K562 (cell line): ENCODE measurements at regions not wholly inside any gene's neighbourhood (a gene's known extent, or its start where the extent isn't known, plus 50 kb on each side); places are given as distances from the start of the nearest gene placed in this dataset.

Source experiments
- ATAC-seq: fragments of 200-7000 bp; cut with Tn5 transposase; 3 replicates; pipeline ENCODE4 v1.9.1; 2020; ENCODE audit warnings: moderate library complexity
- BruUV-seq: library from RNA; stranded (reverse); fragments of 400-500 nt; replicated peaks from 2 replicates; lab custom pipeline; 2021; lab: Mats Ljungman, UMichigan
- CTCF ChIA-PET: fragments of 300-600 bp; formaldehyde crosslinking; extraction: SDS; loops from one replicate; lab custom pipeline; 2021; ENCODE audit warnings: low intra/inter-chr PET ratio; lab: Yijun Ruan, JAX
- POLR2A ChIA-PET: fragments of 300-600, 350-650 bp; sonication (Branson Sonifier 250); formaldehyde crosslinking; extraction: SDS; loops from one replicate; lab custom pipeline; 2021; ENCODE audit warnings: antibody characterized with exemption, inconsistent platforms; lab: Yijun Ruan, JAX
- DNase-seq, 4 experiments: peaks; one replicate each; pipeline versions ENCODE4 v3.0.0 to v3.0.0-alpha.2; 2011 to 2018; ENCODE audit warnings: low spot score in 3 of 4, mixed read lengths in 3 of 4; ENCODE audit errors: extremely low read depth in 1 of 4
- FAIRE-seq: peaks from 2 replicates; lab custom pipeline; 2011; peaks lifted over from hg19 to GRCh38; lab: Jason Lieb, UNC
- H2AFZ ChIP-seq: 2 replicates; pipeline ENCODE4 v1.6.0; 2011; ENCODE audit warnings: low read depth, low read length, control low read depth, inconsistent platforms
- H3K27ac ChIP-seq: fragments of 200-600 bp; 3 replicates; pipeline ENCODE4 v1.8.0; 2011; ENCODE audit warnings: low read depth, mild to moderate bottlenecking, control low read depth, inconsistent platforms, low read length, moderate library complexity, mixed read lengths; ENCODE audit errors: extremely low read depth
- H3K27me3 ChIP-seq, 2 experiments: fragments of 300-600 bp in 1 of 2; 2 replicates in 1 of 2; 3 replicates in 1 of 2; pipeline versions ENCODE4 v1.6.0 to v1.8.0; 2011; ENCODE audit warnings: inconsistent platforms in 2 of 2, low read length in 2 of 2, mild to moderate bottlenecking in 1 of 2, mixed read lengths in 1 of 2, moderate library complexity in 1 of 2; ENCODE audit not compliant: control insufficient read depth in 2 of 2, insufficient read depth in 2 of 2
- H3K36me3 ChIP-seq: fragments of 300-600 bp; 3 replicates; pipeline ENCODE4 v1.8.0; 2011; ENCODE audit warnings: mild to moderate bottlenecking, low read length, inconsistent platforms; ENCODE audit not compliant: control insufficient read depth, insufficient read depth
- H3K4me1 ChIP-seq, 2 experiments: fragments of 200-600 bp in 1 of 2; replicated peaks in 1 of 2; 2 replicates in 1 of 2; 3 replicates in 1 of 2; pipeline versions ENCODE4 v1.5.1 to v1.8.0; 2011; ENCODE audit warnings: inconsistent platforms in 2 of 2, low read length in 2 of 2, mild to moderate bottlenecking in 1 of 2, mixed read lengths in 1 of 2, moderate library complexity in 1 of 2; ENCODE audit not compliant: control insufficient read depth in 2 of 2, insufficient read depth in 2 of 2
- H3K4me2 ChIP-seq: 2 replicates; pipeline ENCODE4 v1.6.1; 2011; ENCODE audit warnings: low read length, control low read depth, inconsistent platforms, mixed read lengths; ENCODE audit not compliant: insufficient read depth
- H3K4me3 ChIP-seq: fragments of 200-600 bp; sonication (generic), shearing (Covaris generic); 2 replicates; pipeline ENCODE4 v1.5.1; 2016; ENCODE audit warnings: control low read depth, inconsistent platforms
- H3K79me2 ChIP-seq: fragments of 200-600 bp; 3 replicates; pipeline ENCODE4 v1.8.0; 2011; ENCODE audit warnings: low read length, inconsistent platforms; ENCODE audit not compliant: control insufficient read depth, insufficient read depth
- H3K9ac ChIP-seq, 2 experiments: 2 replicates each; pipeline versions ENCODE4 v1.6.0 to v1.6.1; 2011; ENCODE audit warnings: low read depth in 2 of 2, low read length in 2 of 2, control low read depth in 1 of 2, inconsistent platforms in 1 of 2, mild to moderate bottlenecking in 1 of 2, mixed read lengths in 1 of 2; ENCODE audit not compliant: insufficient read depth in 1 of 2
- H3K9me1 ChIP-seq: one replicate; pipeline ENCODE4 v1.6.0; 2011; ENCODE audit warnings: inconsistent platforms, mild to moderate bottlenecking, low read length, moderate library complexity; ENCODE audit not compliant: control insufficient read depth, insufficient read depth
- H3K9me3 ChIP-seq: replicated peaks from 2 replicates; pipeline ENCODE4 v1.5.1; 2011; ENCODE audit warnings: low read depth, low read length, inconsistent platforms; ENCODE audit not compliant: control insufficient read depth, insufficient read depth
- H4K20me1 ChIP-seq: replicated peaks from 2 replicates; pipeline ENCODE4 v1.6.1; 2011; ENCODE audit warnings: low read length, inconsistent platforms, mixed read lengths; ENCODE audit not compliant: control insufficient read depth, insufficient read depth
- BRF1 ChIP-seq: IDR thresholded peaks from 3 replicates; pipeline ENCODE4 v1.6.1; 2011; ENCODE audit warnings: borderline replicate concordance, mild to moderate bottlenecking; ENCODE audit not compliant: insufficient read length; ENCODE audit errors: extremely low read depth
- CBFB ChIP-seq: sonication (generic); formaldehyde crosslinking; IDR thresholded peaks from 2 replicates; pipeline ENCODE4 v1.4.0; 2020; ENCODE audit warnings: mild to moderate bottlenecking, missing genetic modification reagents
- HNRNPLL ChIP-seq: fragments of 200-400 bp; formaldehyde crosslinking; IDR thresholded peaks from 2 replicates; pipeline ENCODE4 v1.6.1; 2017; ENCODE audit warnings: low read length, low read depth, mild to moderate bottlenecking; ENCODE audit not compliant: poor library complexity, severe bottlenecking
- NCOR1 ChIP-seq: fragments of 450-650 bp; IDR thresholded peaks from 2 replicates; pipeline ENCODE4 v1.6.1; 2016; ENCODE audit warnings: mild to moderate bottlenecking, moderate library complexity
- SREBF2 ChIP-seq: sonication (generic); formaldehyde crosslinking; IDR thresholded peaks from 2 replicates; pipeline ENCODE4 v1.4.0; 2020; ENCODE audit warnings: mild to moderate bottlenecking, missing genetic modification reagents
- WGBS: fragments of 100-300 bp; shearing (Covaris generic); methylation state at CpG from one replicate; pipeline ENCODE4 v1.1.6; 2016; ENCODE audit warnings: low coverage, mixed read lengths; ENCODE audit not compliant: insufficient coverage; ENCODE audit errors: missing lambda C conversion rate; 5-methylcytosine and 5-hydroxymethylcytosine counted together
- in situ Hi-C: fragments of 300-500 bp; cut with MboI; formaldehyde crosslinking; loops from 4 replicates; pipeline ENCODE4 v1.15.0; 2018; ENCODE audit warnings: inconsistent platforms, mixed read lengths
- intact Hi-C: fragments of 100-400 bp; cut with micrococcal nuclease; formaldehyde crosslinking; loops from 2 replicates; pipeline ENCODE4 v1.14.2; 2022
- TF ChIP-seq, protein P1 (sequence below): fragments of 450-650 bp; IDR thresholded peaks from 2 replicates; pipeline ENCODE4 v1.6.1; 2016; ENCODE audit warnings: mild to moderate bottlenecking, moderate library complexity
- TF ChIP-seq, protein P2 (sequence below): fragments of 450-650 bp; formaldehyde crosslinking; IDR thresholded peaks from 2 replicates; pipeline ENCODE4 v1.4.0; 2020; ENCODE audit warnings: mild to moderate bottlenecking, moderate library complexity

DNA sequence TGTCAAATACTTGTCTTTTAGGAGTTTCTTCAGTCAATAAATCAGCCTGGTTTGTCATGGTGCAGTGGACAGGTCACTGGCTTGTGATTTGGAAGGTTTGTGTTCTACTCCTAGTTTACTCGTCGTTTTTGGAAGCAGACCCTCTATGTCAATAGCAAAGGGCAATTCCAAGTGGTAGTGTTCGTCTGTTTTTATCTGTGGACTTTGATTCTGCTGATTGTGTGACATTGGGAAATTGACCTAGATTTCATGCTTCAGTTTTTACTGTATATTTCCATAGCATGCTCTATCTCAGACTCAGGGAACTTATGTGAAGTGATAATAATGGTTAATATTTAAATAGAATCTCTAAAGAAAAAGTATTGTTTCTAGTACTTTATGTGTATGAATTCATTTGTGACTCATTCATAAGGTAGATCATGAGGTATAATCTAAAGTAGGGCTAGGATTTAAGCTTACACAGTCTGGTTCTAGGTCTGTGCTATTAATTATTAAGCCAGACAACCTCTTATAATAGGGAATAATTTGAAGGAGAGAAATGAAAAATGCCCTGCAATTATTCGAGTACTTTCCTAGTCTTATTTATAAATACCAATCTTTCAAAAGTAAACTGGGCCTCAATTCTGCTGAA is 198.1 kb downstream of the REEP3 start (continued):
- TF ChIP-seq NCOR1 (no peak), BRF1 (no peak), CBFB (no peak)

DNA sequence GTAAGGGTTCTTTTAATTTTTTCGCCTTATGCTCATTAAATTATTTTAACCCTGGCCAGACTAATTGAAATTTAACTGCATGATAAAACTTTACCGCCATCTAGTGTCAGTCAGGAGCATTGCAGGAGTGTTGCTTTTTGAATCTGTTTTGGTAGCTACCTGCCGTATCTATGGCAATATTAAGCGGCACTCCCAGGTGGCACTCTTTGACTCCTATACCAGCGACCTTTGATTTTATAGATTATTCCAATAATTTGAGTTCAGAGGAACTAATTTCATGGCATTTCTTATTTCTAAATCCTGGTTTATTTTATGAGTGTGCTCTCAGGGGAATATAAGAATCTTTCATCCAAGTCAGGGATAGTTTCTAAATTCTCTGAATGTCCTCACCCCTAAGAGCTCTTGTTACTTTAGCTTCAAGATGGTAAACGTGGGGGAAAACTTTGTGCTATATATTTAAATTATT is 198.9 kb downstream of the REEP3 start:
- peak; percentile 82 for FAIRE-seq
- intact Hi-C loops (loop anchor here (1.0 to 10.0 kb wide), 6 partner anchors 89 to 1473 kb away; no protein-coding TSS in a partner anchor), in situ Hi-C loops (loop anchor here (5.0 kb wide), 2 partner anchors 88 to 558 kb away; no protein-coding TSS in a partner anchor)
- ChIA-PET CTCF (interaction anchor here (0.7 to 3.8 kb wide), 6 partner anchors 47 to 562 kb away, joined by 3 to 63 read pairs (median 3); no protein-coding TSS in a partner anchor), POLR2A (interaction anchor here (0.6 to 1.6 kb wide), 8 partner anchors 9 to 556 kb away, joined by 3 to 14 read pairs (median 4); no protein-coding TSS in a partner anchor)
- BruUV-seq = no TSS peak
- WGBS = 2% methylated on average over 6 of the region's 6 CpGs
- no peaks in the 10 kb centered on the region for H3K9me1 ChIP-seq
- no peaks in the 10 kb centered on the region for H3K36me3 ChIP-seq
- DNase-seq = peak; percentile 46 to 66 (median 61)
- no peaks in the 10 kb centered on the region for H4K20me1 ChIP-seq
- H3K9me3 ChIP-seq = no peaks in the 10 kb centered on the region
- H3K9ac ChIP-seq = no peak overlapping the region
- no peak overlapping the region for H3K4me3 ChIP-seq
- H3K27me3 ChIP-seq = peaks cover 20 to 40% of the 10 kb centered on the region in 2 experiments
- no peak overlapping the region for H2AFZ ChIP-seq
- ATAC-seq = peak; percentile 56
- no peaks in the 10 kb centered on the region for H3K4me1 ChIP-seq
- H3K27ac ChIP-seq = no peak overlapping the region
- no peaks in the 10 kb centered on the region for H3K79me2 ChIP-seq
- no peak overlapping the region for H3K4me2 ChIP-seq
- TF ChIP-seq HNRNPLL = no peak
- TF ChIP-seq, protein P1, sequence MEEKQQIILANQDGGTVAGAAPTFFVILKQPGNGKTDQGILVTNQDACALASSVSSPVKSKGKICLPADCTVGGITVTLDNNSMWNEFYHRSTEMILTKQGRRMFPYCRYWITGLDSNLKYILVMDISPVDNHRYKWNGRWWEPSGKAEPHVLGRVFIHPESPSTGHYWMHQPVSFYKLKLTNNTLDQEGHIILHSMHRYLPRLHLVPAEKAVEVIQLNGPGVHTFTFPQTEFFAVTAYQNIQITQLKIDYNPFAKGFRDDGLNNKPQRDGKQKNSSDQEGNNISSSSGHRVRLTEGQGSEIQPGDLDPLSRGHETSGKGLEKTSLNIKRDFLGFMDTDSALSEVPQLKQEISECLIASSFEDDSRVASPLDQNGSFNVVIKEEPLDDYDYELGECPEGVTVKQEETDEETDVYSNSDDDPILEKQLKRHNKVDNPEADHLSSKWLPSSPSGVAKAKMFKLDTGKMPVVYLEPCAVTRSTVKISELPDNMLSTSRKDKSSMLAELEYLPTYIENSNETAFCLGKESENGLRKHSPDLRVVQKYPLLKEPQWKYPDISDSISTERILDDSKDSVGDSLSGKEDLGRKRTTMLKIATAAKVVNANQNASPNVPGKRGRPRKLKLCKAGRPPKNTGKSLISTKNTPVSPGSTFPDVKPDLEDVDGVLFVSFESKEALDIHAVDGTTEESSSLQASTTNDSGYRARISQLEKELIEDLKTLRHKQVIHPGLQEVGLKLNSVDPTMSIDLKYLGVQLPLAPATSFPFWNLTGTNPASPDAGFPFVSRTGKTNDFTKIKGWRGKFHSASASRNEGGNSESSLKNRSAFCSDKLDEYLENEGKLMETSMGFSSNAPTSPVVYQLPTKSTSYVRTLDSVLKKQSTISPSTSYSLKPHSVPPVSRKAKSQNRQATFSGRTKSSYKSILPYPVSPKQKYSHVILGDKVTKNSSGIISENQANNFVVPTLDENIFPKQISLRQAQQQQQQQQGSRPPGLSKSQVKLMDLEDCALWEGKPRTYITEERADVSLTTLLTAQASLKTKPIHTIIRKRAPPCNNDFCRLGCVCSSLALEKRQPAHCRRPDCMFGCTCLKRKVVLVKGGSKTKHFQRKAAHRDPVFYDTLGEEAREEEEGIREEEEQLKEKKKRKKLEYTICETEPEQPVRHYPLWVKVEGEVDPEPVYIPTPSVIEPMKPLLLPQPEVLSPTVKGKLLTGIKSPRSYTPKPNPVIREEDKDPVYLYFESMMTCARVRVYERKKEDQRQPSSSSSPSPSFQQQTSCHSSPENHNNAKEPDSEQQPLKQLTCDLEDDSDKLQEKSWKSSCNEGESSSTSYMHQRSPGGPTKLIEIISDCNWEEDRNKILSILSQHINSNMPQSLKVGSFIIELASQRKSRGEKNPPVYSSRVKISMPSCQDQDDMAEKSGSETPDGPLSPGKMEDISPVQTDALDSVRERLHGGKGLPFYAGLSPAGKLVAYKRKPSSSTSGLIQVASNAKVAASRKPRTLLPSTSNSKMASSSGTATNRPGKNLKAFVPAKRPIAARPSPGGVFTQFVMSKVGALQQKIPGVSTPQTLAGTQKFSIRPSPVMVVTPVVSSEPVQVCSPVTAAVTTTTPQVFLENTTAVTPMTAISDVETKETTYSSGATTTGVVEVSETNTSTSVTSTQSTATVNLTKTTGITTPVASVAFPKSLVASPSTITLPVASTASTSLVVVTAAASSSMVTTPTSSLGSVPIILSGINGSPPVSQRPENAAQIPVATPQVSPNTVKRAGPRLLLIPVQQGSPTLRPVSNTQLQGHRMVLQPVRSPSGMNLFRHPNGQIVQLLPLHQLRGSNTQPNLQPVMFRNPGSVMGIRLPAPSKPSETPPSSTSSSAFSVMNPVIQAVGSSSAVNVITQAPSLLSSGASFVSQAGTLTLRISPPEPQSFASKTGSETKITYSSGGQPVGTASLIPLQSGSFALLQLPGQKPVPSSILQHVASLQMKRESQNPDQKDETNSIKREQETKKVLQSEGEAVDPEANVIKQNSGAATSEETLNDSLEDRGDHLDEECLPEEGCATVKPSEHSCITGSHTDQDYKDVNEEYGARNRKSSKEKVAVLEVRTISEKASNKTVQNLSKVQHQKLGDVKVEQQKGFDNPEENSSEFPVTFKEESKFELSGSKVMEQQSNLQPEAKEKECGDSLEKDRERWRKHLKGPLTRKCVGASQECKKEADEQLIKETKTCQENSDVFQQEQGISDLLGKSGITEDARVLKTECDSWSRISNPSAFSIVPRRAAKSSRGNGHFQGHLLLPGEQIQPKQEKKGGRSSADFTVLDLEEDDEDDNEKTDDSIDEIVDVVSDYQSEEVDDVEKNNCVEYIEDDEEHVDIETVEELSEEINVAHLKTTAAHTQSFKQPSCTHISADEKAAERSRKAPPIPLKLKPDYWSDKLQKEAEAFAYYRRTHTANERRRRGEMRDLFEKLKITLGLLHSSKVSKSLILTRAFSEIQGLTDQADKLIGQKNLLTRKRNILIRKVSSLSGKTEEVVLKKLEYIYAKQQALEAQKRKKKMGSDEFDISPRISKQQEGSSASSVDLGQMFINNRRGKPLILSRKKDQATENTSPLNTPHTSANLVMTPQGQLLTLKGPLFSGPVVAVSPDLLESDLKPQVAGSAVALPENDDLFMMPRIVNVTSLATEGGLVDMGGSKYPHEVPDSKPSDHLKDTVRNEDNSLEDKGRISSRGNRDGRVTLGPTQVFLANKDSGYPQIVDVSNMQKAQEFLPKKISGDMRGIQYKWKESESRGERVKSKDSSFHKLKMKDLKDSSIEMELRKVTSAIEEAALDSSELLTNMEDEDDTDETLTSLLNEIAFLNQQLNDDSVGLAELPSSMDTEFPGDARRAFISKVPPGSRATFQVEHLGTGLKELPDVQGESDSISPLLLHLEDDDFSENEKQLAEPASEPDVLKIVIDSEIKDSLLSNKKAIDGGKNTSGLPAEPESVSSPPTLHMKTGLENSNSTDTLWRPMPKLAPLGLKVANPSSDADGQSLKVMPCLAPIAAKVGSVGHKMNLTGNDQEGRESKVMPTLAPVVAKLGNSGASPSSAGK = 0 out of 2 replicates have a peak, but pooled peaks have one; percentile 13
- TF ChIP-seq, protein P2, sequence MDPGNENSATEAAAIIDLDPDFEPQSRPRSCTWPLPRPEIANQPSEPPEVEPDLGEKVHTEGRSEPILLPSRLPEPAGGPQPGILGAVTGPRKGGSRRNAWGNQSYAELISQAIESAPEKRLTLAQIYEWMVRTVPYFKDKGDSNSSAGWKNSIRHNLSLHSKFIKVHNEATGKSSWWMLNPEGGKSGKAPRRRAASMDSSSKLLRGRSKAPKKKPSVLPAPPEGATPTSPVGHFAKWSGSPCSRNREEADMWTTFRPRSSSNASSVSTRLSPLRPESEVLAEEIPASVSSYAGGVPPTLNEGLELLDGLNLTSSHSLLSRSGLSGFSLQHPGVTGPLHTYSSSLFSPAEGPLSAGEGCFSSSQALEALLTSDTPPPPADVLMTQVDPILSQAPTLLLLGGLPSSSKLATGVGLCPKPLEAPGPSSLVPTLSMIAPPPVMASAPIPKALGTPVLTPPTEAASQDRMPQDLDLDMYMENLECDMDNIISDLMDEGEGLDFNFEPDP (CRISPR knock-in tag) = no peak
- no peak for TF ChIP-seq SREBF2 (CRISPR knock-in tag)
